SKM-1 treated with dmso at 0.1 percent for 144 hours (cell line): ENCODE measurements at regions not wholly inside any gene's neighbourhood (a gene's known extent, or its start where the extent isn't known, plus 50 kb on each side); places are given as distances from the start of the nearest gene placed in this dataset.

ENCODE experiments used
- DNase-seq: peaks from one replicate; lab custom pipeline; 2025; ENCODE audit not compliant: unreplicated experiment; lab: John Stamatoyannopoulos, UW

- no peak for DNase-seq
Observed at GRCh38 chr1:68293609-68294366, 61.5 kb upstream of the WLS start.

GRCh38 chr1:68293122-68293521, 60.8 kb upstream of the WLS start:
- no peak for DNase-seq

GRCh38 chr1:68291688-68292384, 59.5 kb upstream of the WLS start:
- peak; percentile 72 for DNase-seq

- DNase-seq: no peak
Observed at GRCh38 chr1:68287241-68287640, 54.9 kb upstream of the WLS start.

GRCh38 chr1:68285046-68285445, 52.7 kb upstream of the WLS start:
- no peak for DNase-seq

- no peak for DNase-seq
Observed at GRCh38 chr1:68281946-68282615, 49.8 kb upstream of the WLS start.
